Prostate gland (tissue), 2 donors: ENCODE measurements at regions not wholly inside any gene's neighbourhood (a gene's known extent, or its start where the extent isn't known, plus 50 kb on each side); places are given as distances from the start of the nearest gene placed in this dataset.
"Not testable (repeated sequence)": the region's sequence is repeated elsewhere in the genome, so short reads cannot be mapped to it uniquely, and the experiment has no call there.

ENCODE experiments used
- CTCF ChIP-seq, 4 experiments: fragments of 200-600 bp in 2 of 4; fragments of 450-650 bp in 2 of 4; sonication (generic) in 2 of 4; IDR thresholded peaks; 1 replicate in 3 of 4; 2 replicates in 1 of 4; pipeline ENCODE4 v1.5.1; 2016 to 2019; ENCODE audit warnings: antibody characterized with exemption in 4 of 4, mild to moderate bottlenecking in 2 of 4, moderate library complexity in 2 of 4
- POLR2AphosphoS5 ChIP-seq: sonication (generic); formaldehyde crosslinking; IDR thresholded peaks from one replicate; pipeline ENCODE4 v1.6.1; 2017; ENCODE audit warnings: antibody characterized with exemption

- not testable (repeated sequence) for TF ChIP-seq CTCF (IDR thresholded peaks at IDR 0.05); POLR2AphosphoS5
Observed at GRCh38 chr2:87255410-87255809, 233.8 kb upstream of the PLGLB1 start.
